ENCODE measurements at regions not wholly inside any gene's neighbourhood (a gene's known extent, or its start where the extent isn't known, plus 50 kb on each side); places are given as distances from the start of the nearest gene placed in this dataset.

GRCh38 chr9:12934545-12935272, 159.9 kb downstream of the LURAP1L start:
- TF ChIP-seq YY1 (IDR thresholded peaks at IDR 0.05; ENCODE audit: insufficient read depth, insufficient read length) (no peak), ZNF274 (IDR thresholded peaks at IDR 0.05; ENCODE audit: low read depth, low read length) (no peak)
